Lower lobe of right lung (tissue), 2 donors: ENCODE measurements at regions not wholly inside any gene's neighbourhood (a gene's known extent, or its start where the extent isn't known, plus 50 kb on each side); places are given as distances from the start of the nearest gene placed in this dataset.

ENCODE experiments used
- ATAC-seq, 2 donors: fragments of 200-7000 bp; cut with Tn5 transposase; one replicate each; pipeline ENCODE4 v1.9.1; 2020 to 2022; ENCODE audit warnings: mild to moderate bottlenecking in 2 of 2, moderate library complexity in 2 of 2
- DNase-seq: peaks from one replicate; pipeline ENCODE4 v3.0.0-alpha.2; 2020
- H3K27ac ChIP-seq: fragments of 200-600 bp; one replicate; pipeline ENCODE4 v1.8.0; 2022
- H3K27me3 ChIP-seq: fragments of 200-600 bp; one replicate; pipeline ENCODE4 v1.8.0; 2022; ENCODE audit warnings: low read depth
- H3K36me3 ChIP-seq: fragments of 200-600 bp; one replicate; pipeline ENCODE4 v1.8.0; 2022; ENCODE audit warnings: mild to moderate bottlenecking
- H3K4me1 ChIP-seq: fragments of 200-600 bp; one replicate; pipeline ENCODE4 v1.8.0; 2022
- H3K4me3 ChIP-seq: fragments of 200-600 bp; one replicate; pipeline ENCODE4 v1.8.0; 2022; ENCODE audit warnings: mild to moderate bottlenecking
- H3K9me3 ChIP-seq: fragments of 200-600 bp; one replicate; pipeline ENCODE4 v1.8.0; 2022
- CTCF ChIP-seq: fragments of 200-600 bp; IDR thresholded peaks from one replicate; pipeline ENCODE4 v1.8.0; 2022; ENCODE audit warnings: antibody characterized with exemption, mild to moderate bottlenecking
- intact Hi-C: fragments of 100-400 bp; cut with DNase I; formaldehyde crosslinking; loops from one replicate; pipeline ENCODE4 v1.11.0; 2022
- donor health status: DM: no; HTN: yes; CAD: no; lungs with severe emphysema.

GRCh38 chr2:34311816-34312215, 712.7 kb upstream of the FAM98A start:
- no peak overlapping the region for H3K4me3 ChIP-seq
- no peak overlapping the region for H3K27ac ChIP-seq
- H3K4me1 ChIP-seq: no peaks in the 10 kb centered on the region
- no peak for ATAC-seq
- no peak for TF ChIP-seq CTCF
- H3K27me3 ChIP-seq: no peaks in the 10 kb centered on the region
- no peaks in the 10 kb centered on the region for H3K36me3 ChIP-seq
- intact Hi-C loops: no loop called here
- DNase-seq: no peak
- H3K9me3 ChIP-seq: no peaks in the 10 kb centered on the region

- no peak for ATAC-seq
- no peak for TF ChIP-seq CTCF
- intact Hi-C loops: no loop called here
Measured at GRCh38 chr2:34308140-34308539, 709.0 kb upstream of the FAM98A start.

DNA sequence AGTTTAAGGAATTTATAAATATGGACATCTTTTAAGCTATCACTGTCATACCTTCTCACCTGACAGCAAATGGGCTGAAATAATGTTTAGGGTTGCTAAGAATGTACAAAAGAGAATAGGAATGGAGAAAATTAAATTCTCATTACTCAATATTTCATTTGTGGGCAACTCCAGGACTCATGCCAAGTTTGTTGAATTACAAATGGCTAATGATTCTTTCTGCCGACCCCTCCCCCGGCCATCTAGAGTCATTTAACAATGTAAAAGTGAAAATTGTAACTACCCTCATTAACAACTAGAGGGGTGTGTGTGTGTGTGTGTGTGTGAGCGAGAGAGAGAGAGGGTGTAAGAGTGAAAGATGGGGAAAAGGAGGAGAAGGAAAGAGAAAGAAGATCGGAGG, 708.5 kb upstream of the FAM98A start:
- no peak for TF ChIP-seq CTCF
- no peaks in the 10 kb centered on the region for H3K4me1 ChIP-seq
- H3K27ac ChIP-seq: no peak overlapping the region
- H3K4me3 ChIP-seq: no peak overlapping the region
- intact Hi-C loops: no loop called here
- DNase-seq: no peak
- H3K36me3 ChIP-seq: no peaks in the 10 kb centered on the region
- no peaks in the 10 kb centered on the region for H3K9me3 ChIP-seq
- ATAC-seq: no peak
- no peaks in the 10 kb centered on the region for H3K27me3 ChIP-seq

More at GRCh38 chr2:34308140-34308539, 709.0 kb upstream of the FAM98A start:
- no peak for DNase-seq
- no peaks in the 10 kb centered on the region for H3K27me3 ChIP-seq
- no peaks in the 10 kb centered on the region for H3K9me3 ChIP-seq
- H3K4me1 ChIP-seq: no peaks in the 10 kb centered on the region
- no peaks in the 10 kb centered on the region for H3K36me3 ChIP-seq
- H3K4me3 ChIP-seq: no peak overlapping the region
- no peak overlapping the region for H3K27ac ChIP-seq

DNA sequence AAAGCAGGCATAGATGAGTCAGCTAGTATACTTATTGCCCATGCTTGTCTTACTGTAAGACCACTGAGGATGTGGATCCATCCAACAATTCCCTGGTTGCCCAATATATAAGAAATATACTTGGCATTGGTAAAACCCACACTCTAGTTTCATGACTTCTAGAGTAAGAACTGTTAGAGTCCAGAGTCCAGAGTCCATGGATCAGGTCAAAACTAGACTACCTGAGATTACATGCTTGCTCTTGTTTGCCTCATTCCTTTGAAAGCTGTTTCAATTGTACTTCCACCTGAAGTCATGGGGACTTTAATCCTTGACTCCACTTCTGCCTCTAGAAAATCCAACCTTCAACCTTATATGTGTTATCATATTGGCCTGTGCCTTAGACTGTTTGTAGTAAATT, 707.6 kb upstream of the FAM98A start:
- ATAC-seq (no peak), DNase-seq (no peak)
- H3K27ac ChIP-seq: no peak overlapping the region
- H3K4me3 ChIP-seq: no peak overlapping the region
- H3K36me3 ChIP-seq: no peaks in the 10 kb centered on the region
- no peak for TF ChIP-seq CTCF
- H3K9me3 ChIP-seq: no peaks in the 10 kb centered on the region
- no peaks in the 10 kb centered on the region for H3K4me1 ChIP-seq
- no peaks in the 10 kb centered on the region for H3K27me3 ChIP-seq
- intact Hi-C loops: no loop called here

GRCh38 chr2:34305587-34305986, 706.5 kb upstream of the FAM98A start:
- intact Hi-C loops: no loop called here
- DNase-seq: no peak
- ATAC-seq: no peak
- Histone ChIP-seq H3K4me1 (no peaks in the 10 kb centered on the region), H3K36me3 (no peaks in the 10 kb centered on the region), H3K27me3 (no peaks in the 10 kb centered on the region), H3K9me3 (no peaks in the 10 kb centered on the region), H3K4me3 (no peak overlapping the region), H3K27ac (no peak overlapping the region)
- no peak for TF ChIP-seq CTCF

DNA sequence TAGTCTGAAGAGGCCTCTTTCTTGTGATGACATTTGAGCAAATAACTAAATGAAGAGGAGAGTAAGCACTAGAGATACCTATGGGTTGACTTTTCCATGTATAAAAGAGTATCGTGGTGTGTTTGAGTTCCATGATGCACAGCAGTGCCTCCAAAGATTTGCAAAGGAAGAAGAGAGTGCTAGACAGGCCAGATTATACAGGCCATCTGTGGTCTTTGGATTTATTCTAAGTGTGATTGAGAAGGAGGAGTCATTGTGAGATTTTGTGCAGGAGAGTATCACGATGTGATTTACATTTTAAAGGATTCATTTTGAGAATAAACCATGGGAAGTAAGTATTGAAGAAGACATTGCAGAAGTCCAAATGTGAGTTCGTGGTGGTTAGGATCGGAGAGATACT, 695.9 kb upstream of the FAM98A start:
- ATAC-seq: no peak
- H3K27me3 ChIP-seq: no peaks in the 10 kb centered on the region
- TF ChIP-seq CTCF: no peak
- no peaks in the 10 kb centered on the region for H3K9me3 ChIP-seq
- H3K4me1 ChIP-seq: no peaks in the 10 kb centered on the region
- intact Hi-C loops: no loop called here
- no peak overlapping the region for H3K27ac ChIP-seq
- no peak for DNase-seq
- no peaks in the 10 kb centered on the region for H3K36me3 ChIP-seq
- H3K4me3 ChIP-seq: no peak overlapping the region
